NCI-H1694 (cell line): ENCODE measurements at regions not wholly inside any gene's neighbourhood (a gene's known extent, or its start where the extent isn't known, plus 50 kb on each side); places are given as distances from the start of the nearest gene placed in this dataset.
A peak's percentile ranks its signal among the peaks of the same experiment; 100 is the strongest.

Experiments used
- DNase-seq: peaks from one replicate; lab custom pipeline; 2025; lab: John Stamatoyannopoulos, UW

DNA sequence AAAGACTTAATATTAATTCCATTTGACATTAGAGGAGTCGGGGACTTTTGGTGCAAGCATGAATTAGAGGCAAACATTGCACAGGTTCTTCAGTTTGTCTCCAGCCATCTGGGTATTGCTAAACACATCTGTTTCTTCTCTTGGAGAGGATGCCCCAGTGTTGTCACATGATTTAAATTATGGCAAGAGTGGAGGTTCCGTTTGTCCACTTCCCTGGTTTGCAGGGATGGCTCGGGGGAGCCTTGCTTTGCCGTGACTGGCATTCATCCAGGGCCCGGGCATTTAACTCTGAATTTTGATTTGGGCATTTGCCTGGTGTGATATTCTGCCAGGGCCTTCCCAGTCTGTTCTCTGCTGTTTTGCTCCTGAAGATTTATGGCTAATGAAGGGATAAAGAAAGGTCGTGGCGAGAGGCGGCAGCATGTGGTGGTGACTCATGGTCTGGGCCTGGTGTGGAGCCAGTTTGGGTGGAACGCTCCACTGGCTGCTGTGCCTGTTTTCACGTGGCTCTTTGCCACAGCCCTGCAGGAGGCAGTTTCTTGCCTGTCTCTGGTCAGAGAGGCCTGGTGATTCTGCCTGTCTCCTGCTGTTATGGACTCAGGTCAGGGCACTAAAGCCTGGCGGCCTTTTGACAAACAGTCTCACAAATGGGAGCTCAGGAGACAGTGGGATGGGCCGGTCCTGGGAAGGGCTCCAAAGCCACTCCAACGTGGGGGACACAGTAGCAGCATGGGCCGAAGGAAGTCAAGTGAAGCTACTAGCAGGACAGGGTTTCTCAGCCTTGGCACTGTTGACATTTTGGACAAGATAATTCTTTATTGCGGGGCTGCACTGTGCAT, 99.4 kb upstream of the PGRMC2 start:
- DNase-seq: peak; percentile 59

DNA sequence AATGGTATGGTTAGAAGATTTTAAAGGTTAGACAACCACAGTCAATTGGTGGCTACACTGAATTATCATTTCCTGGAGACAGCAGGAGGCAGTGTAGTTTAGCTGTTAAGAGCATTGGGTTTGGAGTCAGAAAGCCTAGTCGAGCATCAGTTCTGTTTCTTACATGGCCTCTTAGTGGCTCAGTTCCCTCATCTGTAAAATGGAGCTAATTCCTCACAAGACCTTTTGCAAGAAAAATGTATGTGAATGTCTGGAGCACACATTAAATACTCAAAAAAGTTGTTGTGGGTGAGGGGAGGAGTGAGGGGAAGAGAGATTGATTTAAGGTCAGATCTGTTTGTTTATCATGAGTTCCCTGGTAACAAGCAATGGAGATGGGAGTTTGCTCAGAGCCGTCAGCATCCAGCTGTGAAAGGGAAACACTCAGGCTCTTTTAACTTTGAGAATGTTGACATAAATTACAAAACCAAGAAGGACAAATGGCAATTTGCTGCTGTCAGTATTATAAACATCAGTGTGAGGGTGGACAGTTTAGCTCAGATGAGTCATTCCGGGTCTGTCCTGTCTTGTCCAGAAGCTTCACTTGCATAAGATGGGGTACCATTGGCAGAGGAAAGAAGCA, 98.2 kb upstream of the PGRMC2 start:
- DNase-seq: no peak

DNA sequence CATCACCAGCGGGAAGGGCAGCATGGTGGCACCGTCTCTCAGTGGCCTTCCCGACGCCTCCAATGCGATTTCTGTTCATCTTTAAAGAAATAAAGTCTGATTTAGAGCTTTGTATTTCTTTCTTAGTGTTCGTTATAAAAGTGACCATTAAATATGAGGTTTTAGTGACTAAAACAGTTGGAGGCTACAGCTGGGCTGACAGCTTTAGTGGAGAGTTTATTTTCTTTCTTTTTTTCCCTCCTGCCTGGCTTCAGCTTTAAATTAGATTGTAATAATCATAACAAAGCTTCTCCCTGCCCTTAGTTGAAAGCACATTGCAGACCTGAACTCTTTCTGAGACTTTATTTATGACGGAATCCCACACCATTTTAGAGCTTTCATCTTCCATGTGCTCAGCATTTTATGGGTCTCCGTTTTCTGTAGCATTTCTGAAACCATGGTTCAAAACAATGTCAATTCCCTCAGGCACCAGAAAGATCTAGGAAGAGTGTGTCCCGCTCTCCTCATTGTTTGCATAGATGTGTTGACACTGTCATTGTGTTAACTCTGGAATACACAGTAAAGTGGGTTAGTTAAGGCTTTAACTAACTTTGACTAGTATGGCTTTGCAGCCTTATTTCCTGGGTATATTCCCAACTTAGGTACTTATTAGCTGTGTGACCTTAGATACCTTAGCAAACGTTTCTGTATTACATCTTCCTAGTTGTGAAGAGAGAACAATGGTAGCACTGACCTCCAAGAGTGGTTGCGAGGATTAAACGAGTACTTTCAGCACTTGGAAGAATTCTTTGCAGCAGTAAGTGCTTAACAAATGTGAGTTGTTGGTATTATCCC, 97.4 kb upstream of the PGRMC2 start:
- no peak for DNase-seq

DNA sequence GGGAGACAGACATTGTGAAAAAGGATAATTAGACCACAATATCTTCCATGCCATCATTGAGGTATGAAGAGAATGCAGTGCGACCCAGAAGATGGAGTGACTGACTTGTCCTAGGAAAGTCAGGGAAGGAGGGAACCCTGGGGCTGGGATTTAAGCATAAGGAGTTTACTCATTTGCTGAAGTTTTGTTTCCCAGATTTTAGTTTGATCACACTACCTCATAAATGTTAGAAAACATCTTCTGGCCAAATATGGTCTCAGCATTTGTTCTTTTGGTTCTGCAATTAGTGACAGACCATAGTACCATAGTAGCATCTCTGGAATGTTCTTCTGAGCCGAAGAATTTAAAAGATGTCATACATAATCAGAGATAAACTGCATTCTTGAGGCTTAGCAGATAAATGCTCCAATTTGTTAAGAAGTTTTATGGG, 96.5 kb upstream of the PGRMC2 start:
- DNase-seq: no peak

- no peak for DNase-seq
Measured at GRCh38 chr4:128381748-128382559, 94.3 kb upstream of the PGRMC2 start.

GRCh38 chr4:128380306-128380705, 92.7 kb upstream of the PGRMC2 start:
- DNase-seq: no peak

- DNase-seq: no peak
Measured at GRCh38 chr4:128379860-128380259, 92.2 kb upstream of the PGRMC2 start.

- DNase-seq: no peak
Measured at GRCh38 chr4:128378668-128379067, 91.1 kb upstream of the PGRMC2 start.

GRCh38 chr4:128376958-128377357, 89.3 kb upstream of the PGRMC2 start:
- DNase-seq: no peak

GRCh38 chr4:128376303-128376702, 88.7 kb upstream of the PGRMC2 start:
- no peak for DNase-seq

DNA sequence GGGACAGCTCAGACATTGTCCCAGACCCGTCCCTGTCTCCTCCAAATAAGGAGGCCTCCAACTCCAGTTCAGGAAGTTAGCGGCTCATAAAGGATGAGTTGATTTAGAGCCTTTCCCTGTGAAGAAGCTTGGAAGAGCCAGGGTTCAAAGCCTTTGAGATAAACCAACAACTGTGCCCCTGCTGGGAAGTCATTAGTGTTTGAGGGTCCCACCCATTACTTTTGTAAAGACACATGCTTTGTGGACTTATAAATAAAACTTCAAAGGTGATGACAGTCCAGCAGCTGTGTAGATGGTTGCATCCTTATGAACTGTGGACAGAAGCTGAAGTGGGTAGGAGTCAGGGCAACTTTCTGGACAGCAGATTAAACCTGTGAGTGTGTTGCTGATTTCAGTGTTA, 86.0 kb upstream of the PGRMC2 start:
- DNase-seq: no peak

GRCh38 chr4:128371876-128372275, 84.3 kb upstream of the PGRMC2 start:
- DNase-seq: no peak

DNA sequence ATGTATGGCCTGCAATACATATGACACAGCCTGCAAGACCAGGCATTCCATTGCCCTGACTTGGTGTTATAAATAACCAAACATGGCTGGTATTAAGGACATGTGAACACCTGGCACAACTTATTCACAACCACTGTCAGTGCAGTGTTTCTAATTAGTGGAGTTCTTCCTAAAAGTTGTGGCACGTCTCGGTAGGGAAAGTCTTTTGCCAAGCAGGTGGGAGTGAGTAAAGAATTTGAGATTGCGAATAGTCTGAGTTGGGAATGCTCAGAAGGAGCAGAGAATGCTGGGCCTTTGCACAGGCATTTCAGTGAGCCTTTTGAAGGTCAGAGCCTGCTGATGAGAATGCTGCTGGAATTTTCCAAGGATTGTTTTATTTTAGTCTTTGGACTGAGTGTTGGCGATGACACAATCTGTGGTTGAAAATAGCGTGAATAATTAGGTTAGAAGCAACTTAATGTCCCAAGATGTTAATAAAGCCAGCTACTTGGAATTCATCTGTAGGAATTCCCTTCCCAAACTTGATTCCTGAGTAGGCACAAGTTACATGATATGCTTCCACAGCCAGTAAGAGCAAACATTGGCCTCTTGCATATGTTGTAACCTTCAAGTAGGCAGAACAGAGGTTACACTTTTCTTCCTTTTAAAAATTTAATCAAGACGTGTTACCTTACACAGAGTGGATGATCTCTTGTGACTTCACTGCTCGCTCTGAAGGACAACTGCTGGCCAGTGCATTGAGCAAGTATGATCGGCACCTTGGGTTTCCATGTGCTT, 83.6 kb upstream of the PGRMC2 start:
- no peak for DNase-seq

DNA sequence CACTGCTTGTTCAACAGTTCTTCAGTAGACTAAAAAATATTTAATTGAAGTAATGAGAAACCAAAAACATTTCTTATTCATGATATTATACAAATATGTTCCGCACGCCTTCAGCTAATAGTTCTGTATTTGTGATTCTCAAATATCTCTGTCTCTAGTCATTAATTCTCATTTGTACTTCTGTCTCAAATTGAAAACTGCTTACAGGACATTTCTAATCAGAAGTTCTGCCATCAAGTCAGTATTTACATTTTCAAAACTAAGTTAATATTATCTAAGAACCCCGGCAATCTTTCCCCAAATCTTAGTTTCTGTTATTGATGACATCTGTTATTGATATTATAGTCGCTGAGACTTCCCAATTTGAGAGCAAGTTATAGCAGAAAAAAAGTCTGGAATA, 78.6 kb upstream of the PGRMC2 start:
- DNase-seq: no peak

- no peak for DNase-seq
Measured at GRCh38 chr4:128364565-128364964, 77.0 kb upstream of the PGRMC2 start.

DNA sequence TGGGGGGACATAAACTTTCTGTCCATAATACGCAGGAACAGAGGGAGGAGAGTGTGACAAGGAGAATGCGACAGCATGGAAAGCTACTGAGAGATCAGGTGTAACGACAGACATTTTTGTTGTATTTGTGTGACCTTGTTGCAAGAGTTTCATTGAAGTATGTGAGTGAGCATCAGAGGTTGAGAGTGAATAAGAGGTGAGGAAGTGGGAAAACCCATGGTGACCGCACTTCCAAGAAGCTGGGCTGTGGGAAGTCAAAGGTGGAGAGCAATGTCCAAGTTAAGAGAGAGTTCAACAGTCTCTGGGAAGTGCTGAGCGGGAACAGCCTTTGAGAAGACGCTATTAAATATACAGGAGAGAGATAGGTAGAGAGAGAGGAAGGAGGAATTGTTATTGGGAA, 76.4 kb upstream of the PGRMC2 start:
- DNase-seq: no peak

DNA sequence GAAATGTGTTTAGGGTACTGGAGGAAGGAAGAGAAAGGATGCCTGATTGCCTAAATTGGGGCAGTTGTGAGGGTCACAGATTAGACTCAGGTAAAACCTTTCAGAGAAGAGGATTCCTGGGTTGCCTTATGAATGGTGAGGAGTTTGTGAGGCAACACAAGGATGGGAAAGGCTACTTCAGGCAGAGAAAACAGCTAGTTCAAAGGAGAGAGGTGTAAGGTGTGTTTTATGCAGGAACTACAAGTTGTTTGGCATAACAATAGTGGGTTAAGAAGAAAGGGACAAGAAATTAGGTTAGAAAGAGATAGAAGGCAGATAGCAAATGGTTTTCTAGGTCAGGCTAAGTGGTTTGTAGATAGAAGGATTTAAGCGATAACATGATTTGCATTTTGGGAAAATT, 75.1 kb upstream of the PGRMC2 start:
- DNase-seq: no peak

GRCh38 chr4:128359422-128359821, 71.8 kb upstream of the PGRMC2 start:
- no peak for DNase-seq

DNA sequence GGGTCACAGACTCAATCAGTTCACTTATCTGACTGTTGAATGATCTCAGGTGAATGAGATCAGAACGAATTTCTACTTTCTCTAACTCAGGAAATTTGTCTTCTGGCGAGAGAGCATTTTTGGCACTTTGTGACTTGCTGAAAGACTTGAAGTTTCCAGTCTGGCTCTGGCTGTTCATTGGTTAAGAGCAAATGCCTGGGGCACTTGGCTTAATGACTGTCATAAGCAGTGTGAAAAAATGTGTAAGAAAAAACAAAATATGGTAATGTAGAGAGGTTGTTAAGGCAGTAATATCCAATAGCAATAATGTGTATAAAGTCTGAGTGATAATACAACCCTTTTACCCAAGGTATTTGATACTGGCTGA, 71.3 kb upstream of the PGRMC2 start:
- DNase-seq: no peak

DNA sequence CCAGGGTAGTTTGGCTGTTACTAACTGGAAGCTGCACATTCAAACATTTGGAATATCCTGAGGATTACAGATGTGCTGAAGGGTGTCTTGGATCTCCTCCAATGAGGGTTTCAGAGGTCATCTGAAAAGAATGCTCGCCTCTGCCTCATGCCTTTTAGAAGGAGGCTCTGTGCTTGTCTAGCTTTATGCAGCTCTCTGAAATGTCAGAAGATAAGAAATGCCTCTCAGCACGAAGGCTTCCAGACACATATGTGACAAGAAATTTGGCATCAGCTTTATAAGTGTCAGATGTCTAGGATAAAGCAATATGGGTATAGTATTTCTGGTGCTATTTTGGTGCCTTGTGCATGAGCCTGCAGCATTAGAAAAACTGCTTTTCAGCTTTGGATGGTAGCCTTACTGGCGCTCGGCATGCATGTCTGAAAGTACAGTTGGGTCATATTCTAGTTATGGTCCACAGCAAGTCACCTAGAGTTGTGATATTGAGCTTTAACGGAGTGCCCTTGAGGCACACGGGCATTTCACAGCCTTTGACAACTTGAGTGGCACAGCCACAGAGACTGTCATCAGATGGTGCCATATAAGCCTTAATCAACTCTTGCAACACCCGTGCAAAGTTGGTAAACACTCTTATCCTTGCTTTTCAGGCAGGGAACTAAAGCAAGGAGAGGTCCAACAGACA, 70.8 kb upstream of the PGRMC2 start:
- DNase-seq: no peak

GRCh38 chr4:128357286-128357685, 69.7 kb upstream of the PGRMC2 start:
- no peak for DNase-seq
